HepG2 (cell line): ENCODE measurements at regions not wholly inside any gene's neighbourhood (a gene's known extent, or its start where the extent isn't known, plus 50 kb on each side); places are given as distances from the start of the nearest gene placed in this dataset.

Experiments used
- CBFB ChIP-seq: sonication (generic); formaldehyde crosslinking; IDR thresholded peaks from 2 replicates; pipeline ENCODE4 v1.4.0; 2020; ENCODE audit warnings: missing genetic modification reagents
- CBX1 ChIP-seq: IDR thresholded peaks from one replicate; pipeline ENCODE4 v1.6.1; 2016; ENCODE audit warnings: antibody characterized with exemption, low read depth
- CHD4 ChIP-seq: fragments of 200-600 bp; sonication (generic); IDR thresholded peaks from 2 replicates; pipeline ENCODE4 v1.7.0; 2017; ENCODE audit warnings: mild to moderate bottlenecking, low read length, borderline replicate concordance
- HNRNPLL ChIP-seq: fragments of 200-400 bp; formaldehyde crosslinking; IDR thresholded peaks from 2 replicates; pipeline ENCODE4 v1.6.1; 2017; ENCODE audit warnings: mild to moderate bottlenecking, low read depth, low read length; ENCODE audit not compliant: poor library complexity, severe bottlenecking
- RFXAP ChIP-seq: sonication (generic); formaldehyde crosslinking; IDR thresholded peaks from 2 replicates; pipeline ENCODE4 v1.4.0; 2020; ENCODE audit warnings: missing genetic modification reagents, borderline replicate concordance
- SALL2 ChIP-seq: sonication (generic); formaldehyde crosslinking; IDR thresholded peaks from 2 replicates; pipeline ENCODE4 v1.8.1; 2023; ENCODE audit warnings: mild to moderate bottlenecking, missing genetic modification reagents, inconsistent platforms
- TAF1 ChIP-seq: sonication (generic); formaldehyde crosslinking; IDR thresholded peaks from 2 replicates; pipeline ENCODE4 v1.4.0; 2020; ENCODE audit warnings: missing genetic modification reagents
- TARDBP ChIP-seq: sonication (generic); formaldehyde crosslinking; IDR thresholded peaks from 2 replicates; pipeline ENCODE4 v1.8.0; 2022; ENCODE audit warnings: mild to moderate bottlenecking, missing genetic modification reagents
- TEAD2 ChIP-seq: sonication (generic); formaldehyde crosslinking; IDR thresholded peaks from 2 replicates; pipeline ENCODE4 v1.9.0; 2021; ENCODE audit warnings: missing genetic modification reagents
- ZNF501 ChIP-seq: sonication (generic); formaldehyde crosslinking; IDR thresholded peaks from 2 replicates; pipeline ENCODE4 v1.5.1; 2020; ENCODE audit warnings: mild to moderate bottlenecking, moderate library complexity, missing genetic modification reagents
- ZNF629 ChIP-seq: sonication (generic); formaldehyde crosslinking; conservative IDR thresholded peaks from 2 replicates; pipeline ENCODE4 v1.5.0; 2020; ENCODE audit warnings: missing genetic modification reagents
- ZNF790 ChIP-seq: sonication (generic); formaldehyde crosslinking; IDR thresholded peaks from 2 replicates; pipeline ENCODE4 v1.8.0; 2022; ENCODE audit warnings: missing genetic modification reagents, mild to moderate bottlenecking, borderline replicate concordance
- TF ChIP-seq, protein P1 (sequence below): sonication (generic); formaldehyde crosslinking; IDR thresholded peaks from 2 replicates; pipeline ENCODE4 v1.4.0; 2020; ENCODE audit warnings: missing genetic modification reagents, borderline replicate concordance
- TF ChIP-seq, protein P2 (sequence below): IDR thresholded peaks from 2 replicates; pipeline ENCODE4 v1.6.1; 2012; ENCODE audit warnings: inconsistent platforms

DNA sequence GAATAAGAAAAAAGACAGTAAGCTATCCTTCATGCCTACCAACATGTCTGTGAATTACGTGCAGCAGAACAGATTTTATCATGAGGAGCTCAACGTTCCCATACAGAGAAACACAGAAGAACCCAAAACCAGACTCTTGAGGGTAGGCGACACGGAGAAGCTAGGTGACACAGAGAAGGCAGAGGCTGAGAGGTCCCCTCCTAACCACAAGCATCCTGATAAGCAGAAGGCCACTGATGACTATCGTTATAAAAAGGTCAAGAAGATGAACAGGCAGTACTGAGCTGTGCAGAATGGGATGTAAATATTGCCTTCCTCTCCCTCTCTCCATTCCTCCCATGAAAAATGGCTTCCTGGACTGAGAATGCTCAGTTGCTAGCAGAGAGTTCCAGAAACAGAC, 350.2 kb upstream of the BOD1L1 start:
- no peak for TF ChIP-seq TAF1 (CRISPR knock-in tag)
- no peak for TF ChIP-seq CBFB (CRISPR knock-in tag)
- TF ChIP-seq HNRNPLL, result no peak
- no peak for TF ChIP-seq TARDBP (CRISPR knock-in tag)
- TF ChIP-seq TEAD2 (CRISPR knock-in tag), result no peak
- no peak for TF ChIP-seq ZNF501 (CRISPR knock-in tag)
- no peak for TF ChIP-seq CHD4
- no peak for TF ChIP-seq ZNF629
- TF ChIP-seq, protein P1, sequence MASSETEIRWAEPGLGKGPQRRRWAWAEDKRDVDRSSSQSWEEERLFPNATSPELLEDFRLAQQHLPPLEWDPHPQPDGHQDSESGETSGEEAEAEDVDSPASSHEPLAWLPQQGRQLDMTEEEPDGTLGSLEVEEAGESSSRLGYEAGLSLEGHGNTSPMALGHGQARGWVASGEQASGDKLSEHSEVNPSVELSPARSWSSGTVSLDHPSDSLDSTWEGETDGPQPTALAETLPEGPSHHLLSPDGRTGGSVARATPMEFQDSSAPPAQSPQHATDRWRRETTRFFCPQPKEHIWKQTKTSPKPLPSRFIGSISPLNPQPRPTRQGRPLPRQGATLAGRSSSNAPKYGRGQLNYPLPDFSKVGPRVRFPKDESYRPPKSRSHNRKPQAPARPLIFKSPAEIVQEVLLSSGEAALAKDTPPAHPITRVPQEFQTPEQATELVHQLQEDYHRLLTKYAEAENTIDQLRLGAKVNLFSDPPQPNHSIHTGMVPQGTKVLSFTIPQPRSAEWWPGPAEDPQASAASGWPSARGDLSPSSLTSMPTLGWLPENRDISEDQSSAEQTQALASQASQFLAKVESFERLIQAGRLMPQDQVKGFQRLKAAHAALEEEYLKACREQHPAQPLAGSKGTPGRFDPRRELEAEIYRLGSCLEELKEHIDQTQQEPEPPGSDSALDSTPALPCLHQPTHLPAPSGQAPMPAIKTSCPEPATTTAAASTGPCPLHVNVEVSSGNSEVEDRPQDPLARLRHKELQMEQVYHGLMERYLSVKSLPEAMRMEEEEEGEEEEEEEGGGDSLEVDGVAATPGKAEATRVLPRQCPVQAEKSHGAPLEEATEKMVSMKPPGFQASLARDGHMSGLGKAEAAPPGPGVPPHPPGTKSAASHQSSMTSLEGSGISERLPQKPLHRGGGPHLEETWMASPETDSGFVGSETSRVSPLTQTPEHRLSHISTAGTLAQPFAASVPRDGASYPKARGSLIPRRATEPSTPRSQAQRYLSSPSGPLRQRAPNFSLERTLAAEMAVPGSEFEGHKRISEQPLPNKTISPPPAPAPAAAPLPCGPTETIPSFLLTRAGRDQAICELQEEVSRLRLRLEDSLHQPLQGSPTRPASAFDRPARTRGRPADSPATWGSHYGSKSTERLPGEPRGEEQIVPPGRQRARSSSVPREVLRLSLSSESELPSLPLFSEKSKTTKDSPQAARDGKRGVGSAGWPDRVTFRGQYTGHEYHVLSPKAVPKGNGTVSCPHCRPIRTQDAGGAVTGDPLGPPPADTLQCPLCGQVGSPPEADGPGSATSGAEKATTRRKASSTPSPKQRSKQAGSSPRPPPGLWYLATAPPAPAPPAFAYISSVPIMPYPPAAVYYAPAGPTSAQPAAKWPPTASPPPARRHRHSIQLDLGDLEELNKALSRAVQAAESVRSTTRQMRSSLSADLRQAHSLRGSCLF (CRISPR knock-in tag), result no peak
- no peak for TF ChIP-seq ZNF790
- TF ChIP-seq CBX1, result no peak
- TF ChIP-seq, protein P2, sequence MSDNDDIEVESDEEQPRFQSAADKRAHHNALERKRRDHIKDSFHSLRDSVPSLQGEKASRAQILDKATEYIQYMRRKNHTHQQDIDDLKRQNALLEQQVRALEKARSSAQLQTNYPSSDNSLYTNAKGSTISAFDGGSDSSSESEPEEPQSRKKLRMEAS, result no peak
- TF ChIP-seq SALL2 (CRISPR knock-in tag), result no peak
- TF ChIP-seq RFXAP, result no peak
